Right renal cortex interstitium (tissue), 3 donors: ENCODE measurements at regions not wholly inside any gene's neighbourhood (a gene's known extent, or its start where the extent isn't known, plus 50 kb on each side); places are given as distances from the start of the nearest gene placed in this dataset.

ENCODE experiments used
- DNase-seq, 3 donors: peaks; one replicate each; pipeline ENCODE4 v3.0.0-alpha.2; 2013; ENCODE audit warnings: low read depth in 3 of 3, low spot score in 2 of 3

DNA sequence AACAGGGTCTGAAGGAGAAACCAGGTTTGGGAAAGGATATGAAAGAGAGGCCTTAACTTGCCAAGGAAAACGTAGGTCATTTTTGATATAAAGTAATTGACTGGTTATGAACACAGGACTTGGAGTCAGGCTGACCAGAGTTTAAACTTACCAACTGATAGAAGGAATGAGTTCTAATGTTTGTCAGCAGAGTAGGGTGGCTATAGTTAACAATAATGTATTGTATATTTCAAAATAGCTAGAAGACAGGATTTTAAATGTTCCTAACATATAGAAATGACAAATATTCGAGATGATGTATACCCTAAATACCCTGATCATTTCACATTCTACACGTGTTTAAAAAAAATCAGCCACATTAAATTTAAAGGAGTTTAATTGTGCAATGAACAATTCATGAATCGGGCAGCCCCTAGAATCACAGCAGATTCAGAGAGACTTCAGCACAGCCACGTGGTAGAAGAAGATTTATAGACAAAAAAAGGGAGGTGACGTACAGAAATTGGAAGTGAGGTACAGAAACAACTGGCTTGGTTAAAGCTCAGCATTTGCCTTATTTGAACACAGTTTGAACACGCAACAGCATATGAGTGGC, 52.5 kb upstream of the PLEKHG7 start:
- no peak for DNase-seq

DNA sequence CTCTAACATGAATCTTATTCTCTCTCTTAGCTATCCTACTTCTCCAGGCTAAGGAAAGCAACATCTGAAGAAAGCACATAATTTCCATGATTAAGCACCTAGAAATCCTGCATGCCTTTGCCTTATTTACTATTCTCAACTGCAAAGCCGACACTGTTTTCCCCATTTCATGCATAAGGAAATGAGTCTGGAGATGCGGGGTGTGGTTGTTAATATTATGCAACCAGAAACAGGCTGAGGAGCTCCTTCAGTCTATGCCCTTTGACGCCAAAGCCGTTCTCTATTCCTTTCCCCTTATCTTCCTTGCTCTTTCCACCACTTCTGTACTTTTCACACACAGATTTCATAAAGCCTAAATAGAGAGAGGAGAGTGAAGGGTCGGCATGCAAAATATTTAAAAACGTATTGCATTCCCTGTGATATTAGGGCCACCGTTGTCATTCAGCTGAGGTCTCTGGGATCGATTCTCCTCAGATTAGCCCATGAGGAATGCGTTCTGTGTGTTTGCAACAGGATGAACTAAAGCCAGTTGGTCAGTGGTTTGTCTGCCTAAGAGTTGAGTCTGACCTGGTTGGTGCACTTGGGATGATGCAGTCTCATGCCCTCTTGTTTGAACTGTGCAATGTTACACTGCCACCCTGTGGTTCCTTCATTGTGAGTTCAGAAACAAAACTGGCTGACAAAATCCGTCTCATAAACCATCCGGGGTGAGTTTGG, 53.1 kb upstream of the PLEKHG7 start:
- peak in 2 of 3 donors; percentile 41 to 55 for DNase-seq

GRCh38 chr12:92648242-92649031, 54.4 kb upstream of the PLEKHG7 start:
- no peak for DNase-seq

GRCh38 chr12:92641291-92641690, 61.5 kb upstream of the PLEKHG7 start:
- DNase-seq = no peak

DNA sequence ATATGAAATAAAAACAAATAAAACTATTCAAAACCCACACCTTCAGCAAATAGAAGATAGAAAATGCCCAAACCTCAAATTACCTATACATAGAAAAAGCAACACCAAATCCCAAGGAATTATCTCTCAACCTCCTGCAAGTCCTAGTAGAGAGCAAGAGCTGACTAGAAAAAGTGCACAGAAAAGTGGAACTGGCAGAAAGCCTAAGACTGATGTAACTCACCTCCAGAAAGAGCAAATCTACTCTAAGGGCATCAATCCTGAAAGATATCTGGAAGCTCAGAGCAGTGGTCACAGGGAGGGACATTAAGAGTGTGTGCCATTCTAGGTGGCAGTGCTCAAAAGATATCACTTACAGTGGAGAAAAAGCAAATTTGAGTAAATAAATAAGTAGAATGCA, 62.1 kb upstream of the PLEKHG7 start:
- DNase-seq = no peak

GRCh38 chr12:92639017-92639416, 63.8 kb upstream of the PLEKHG7 start:
- no peak for DNase-seq

GRCh38 chr12:92634730-92635129, 68.1 kb upstream of the PLEKHG7 start:
- no peak for DNase-seq

- no peak for DNase-seq
These were observed 68.6 kb upstream of the PLEKHG7 start for GRCh38 chr12:92634202-92634601.

- no peak for DNase-seq
These were observed 71.8 kb upstream of the PLEKHG7 start for GRCh38 chr12:92630968-92631367.

DNA sequence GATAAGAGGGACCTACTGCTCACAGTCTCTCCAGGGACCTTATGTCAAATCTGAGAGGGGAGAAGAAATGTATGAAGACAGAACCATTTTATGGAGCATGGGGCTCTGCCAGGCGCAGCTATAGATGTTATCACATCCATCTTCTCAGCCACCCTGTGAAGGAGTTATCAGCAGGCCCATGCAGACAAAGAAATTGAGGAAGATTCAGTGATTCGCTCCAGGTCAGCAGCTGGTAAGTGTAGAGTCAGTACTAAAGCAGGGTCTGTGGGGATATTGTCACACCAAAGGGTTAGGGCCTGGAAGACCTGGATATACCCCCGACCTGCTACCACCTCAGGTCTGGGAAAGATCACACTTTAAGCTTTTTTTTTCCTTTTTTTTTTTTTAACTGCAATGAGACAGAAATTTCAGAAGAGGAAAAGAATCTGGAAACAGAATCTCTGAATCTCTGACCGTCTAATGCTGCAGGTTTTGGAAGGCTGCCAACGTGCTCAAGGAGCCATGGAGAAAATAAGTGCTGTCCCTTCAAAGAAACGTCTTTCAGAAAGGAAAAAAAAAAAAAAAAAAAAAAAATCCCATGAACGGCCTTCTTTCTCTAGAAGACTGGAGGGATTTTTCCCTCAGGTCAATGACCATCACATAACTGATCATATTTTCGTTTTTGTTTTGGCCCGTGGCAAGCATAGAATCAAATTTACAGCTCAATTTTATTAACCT, 73.3 kb upstream of the PLEKHG7 start:
- DNase-seq = peak in 1 of 3 donors; percentile 38

GRCh38 chr12:92628476-92628875, 74.3 kb upstream of the PLEKHG7 start:
- DNase-seq = no peak

DNA sequence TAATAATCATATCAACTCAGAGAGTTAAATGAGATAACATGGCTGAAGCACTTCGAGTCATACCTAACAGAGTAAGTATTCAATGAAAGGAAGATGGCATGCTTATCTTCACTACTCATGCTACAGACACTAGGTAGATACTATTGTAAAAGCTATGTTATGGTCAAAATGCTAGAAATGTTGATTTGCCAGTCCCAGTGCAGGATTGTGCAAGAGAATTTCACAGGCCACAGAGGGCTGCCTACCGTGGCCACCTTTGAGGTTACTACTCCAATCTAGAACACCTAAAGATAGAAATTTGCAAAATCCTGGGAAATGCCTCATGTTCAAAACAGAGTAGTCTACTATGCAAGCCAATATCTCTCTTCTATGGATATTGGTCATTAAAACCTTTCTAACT, 75.3 kb upstream of the PLEKHG7 start:
- no peak for DNase-seq

DNA sequence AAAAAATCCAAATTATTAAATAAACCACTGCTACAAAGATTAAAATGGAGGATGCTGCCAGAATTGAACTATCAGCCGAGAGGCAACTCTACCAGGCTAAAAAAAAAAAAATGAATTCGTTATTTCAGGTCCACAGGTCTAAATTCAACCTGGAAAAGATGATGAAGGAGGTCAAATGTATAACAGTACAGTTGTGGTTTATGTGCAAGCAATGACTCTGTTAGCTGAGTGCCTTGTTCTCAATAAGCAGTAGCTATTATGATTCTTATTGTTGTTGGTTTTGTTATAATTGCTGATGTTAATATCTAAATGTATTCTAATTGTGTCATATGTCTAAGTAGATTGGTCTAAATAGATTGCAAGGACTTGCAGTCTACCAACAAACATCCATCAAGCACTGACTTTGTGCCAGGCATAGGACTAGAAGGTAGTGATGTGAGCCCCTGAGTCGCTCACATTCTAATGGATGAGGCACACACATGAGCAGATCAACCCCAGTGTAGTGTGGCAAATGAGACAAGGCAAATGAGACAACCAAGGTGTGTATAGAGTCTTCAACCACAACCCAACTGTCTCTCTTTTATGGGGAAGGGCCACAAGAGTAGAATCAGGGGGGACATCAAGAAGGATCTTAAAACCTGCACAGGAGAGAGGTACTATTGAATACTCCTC, 77.0 kb upstream of the PLEKHG7 start:
- no peak for DNase-seq

GRCh38 chr12:92624236-92624635, 78.6 kb upstream of the PLEKHG7 start:
- DNase-seq = no peak

GRCh38 chr12:92623386-92623785, 79.4 kb upstream of the PLEKHG7 start:
- DNase-seq = no peak

DNA sequence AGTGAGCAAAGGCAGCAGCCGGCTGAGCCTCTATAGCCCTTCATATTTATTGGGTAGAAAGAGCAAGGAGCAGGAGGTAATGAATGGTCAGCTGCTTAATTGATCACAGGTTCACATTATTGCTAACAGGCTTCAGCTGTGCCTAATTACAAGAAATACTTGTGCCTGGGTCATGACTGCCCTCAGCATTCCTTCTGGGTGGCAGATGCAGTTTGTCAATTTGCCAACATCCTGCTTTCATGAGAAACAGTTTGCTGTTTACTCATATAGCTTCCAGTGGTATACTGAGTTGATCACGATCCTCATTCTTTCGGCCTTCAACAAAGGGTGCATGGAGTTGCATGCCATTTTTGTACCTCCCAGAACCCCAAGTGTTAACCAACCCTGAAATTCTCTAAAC, 81.0 kb upstream of the PLEKHG7 start:
- no peak for DNase-seq

DNA sequence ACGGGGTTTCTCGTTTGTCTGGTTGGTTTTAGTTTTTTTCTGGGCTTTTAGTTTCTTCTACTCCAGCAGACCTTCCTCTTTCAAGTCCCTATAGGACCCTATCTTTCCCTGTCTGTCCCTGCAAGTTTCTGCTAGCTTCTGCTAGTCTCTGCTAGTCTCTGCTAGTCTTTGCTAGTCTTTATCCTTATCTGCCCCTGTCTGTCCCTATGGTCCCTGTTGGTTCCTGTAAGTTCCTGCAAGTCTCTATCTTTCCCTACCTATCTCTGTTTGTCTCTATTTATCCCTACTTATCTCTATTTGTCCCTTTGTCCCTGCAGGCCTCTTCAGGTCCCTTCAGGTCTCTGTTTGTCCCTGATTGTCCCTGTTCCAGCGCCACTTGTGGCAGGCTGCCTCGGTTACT, 81.5 kb upstream of the PLEKHG7 start:
- no peak for DNase-seq

DNA sequence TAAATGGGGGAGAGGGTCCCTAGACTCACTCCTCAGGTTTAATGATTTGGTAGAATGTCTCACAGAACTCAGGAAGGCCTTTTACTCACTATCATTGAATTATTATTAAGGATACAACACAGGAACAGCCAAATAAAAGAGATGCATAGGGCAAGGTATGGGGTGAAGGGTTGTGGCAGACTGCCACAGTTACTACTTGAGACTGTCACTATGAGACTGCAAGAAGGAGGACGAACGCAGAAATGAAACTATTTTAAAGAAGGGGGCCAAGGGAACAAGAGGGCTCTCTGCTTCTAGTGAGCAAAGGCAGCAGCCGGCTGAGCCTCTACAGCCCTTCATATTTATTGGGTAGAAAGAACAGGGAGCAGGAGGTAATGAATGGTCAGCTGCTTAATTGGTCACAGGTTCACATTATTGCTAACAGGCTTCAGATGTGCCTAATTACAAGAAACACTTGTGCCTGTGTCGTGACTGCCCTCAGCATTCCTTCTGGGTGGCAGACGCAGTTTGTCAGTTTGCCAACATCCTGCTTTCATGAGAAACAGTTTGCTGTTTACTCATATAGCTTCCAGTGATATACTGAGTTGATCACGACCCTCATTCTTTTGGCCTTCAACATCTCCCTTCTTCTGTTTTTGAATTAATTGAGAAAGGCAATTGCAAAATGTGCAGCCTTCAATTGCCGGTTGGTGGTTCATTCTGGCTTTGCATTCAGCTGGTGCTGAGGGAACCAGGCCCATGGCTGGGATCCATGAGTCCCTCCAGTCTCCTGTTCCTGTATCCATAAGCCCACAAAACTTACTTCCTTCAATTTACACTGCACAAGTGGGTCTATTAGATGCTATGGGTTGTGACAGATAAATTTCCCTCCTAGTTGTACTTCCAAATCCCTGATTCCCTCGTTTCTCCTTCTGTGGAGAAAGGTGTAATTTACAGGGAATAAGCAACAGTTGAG, 82.8 kb upstream of the PLEKHG7 start:
- no peak for DNase-seq

- DNase-seq = no peak
These were observed 83.8 kb upstream of the PLEKHG7 start for GRCh38 chr12:92619026-92619425.

DNA sequence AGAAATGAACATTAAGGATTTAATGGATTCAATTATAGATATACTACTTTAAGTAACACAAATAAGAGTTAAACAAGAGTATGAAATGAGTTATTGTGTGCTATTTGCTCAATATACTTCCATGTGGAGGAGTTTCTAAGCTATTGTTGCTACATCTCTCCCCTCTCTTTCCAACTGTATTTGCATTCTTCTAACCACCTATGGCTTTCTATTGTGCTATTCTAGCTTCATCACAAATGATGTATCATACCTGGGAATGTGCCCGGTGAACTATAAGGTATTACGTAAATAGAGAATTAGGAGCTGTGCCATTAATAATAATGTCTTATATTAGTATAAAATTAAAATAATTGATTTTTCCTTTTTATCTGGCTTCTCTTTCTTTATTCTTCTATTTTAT, 87.1 kb upstream of the PLEKHG7 start:
- DNase-seq = no peak
